Breast epithelium (tissue), 3 donors: ENCODE measurements at regions not wholly inside any gene's neighbourhood (a gene's known extent, or its start where the extent isn't known, plus 50 kb on each side); places are given as distances from the start of the nearest gene placed in this dataset.

Source experiments
- POLR2A ChIP-seq: fragments of 450-650 bp; IDR thresholded peaks from one replicate; pipeline ENCODE4 v1.6.1; 2016; ENCODE audit warnings: antibody characterized with exemption, mild to moderate bottlenecking, moderate library complexity
- TF ChIP-seq, protein P1 (sequence below), 3 donors: fragments of 450-650 bp; IDR thresholded peaks; one replicate each; pipeline ENCODE4 v1.5.1; 2016 to 2017; ENCODE audit warnings: antibody characterized with exemption in 3 of 3, mild to moderate bottlenecking in 3 of 3, moderate library complexity in 3 of 3

DNA sequence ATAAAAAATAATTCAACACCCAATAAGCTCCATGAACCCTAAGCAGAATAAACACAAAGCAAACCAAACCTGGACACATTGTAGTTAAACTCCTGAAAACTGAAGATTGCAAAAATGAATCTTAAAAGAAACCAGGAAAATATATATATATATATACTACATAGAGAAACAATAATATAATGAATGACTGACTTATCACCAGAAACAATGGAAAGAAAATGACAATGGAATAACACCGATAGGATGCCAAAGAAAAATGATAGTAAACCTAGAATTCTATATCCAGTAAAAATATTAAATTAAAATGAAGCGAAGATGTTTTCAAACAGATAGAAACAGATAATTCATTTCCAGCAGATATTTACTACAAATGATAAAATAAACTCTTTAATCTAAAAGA, 346.9 kb downstream of the IRS1 start:
- no peak for TF ChIP-seq POLR2A
- TF ChIP-seq, protein P1, sequence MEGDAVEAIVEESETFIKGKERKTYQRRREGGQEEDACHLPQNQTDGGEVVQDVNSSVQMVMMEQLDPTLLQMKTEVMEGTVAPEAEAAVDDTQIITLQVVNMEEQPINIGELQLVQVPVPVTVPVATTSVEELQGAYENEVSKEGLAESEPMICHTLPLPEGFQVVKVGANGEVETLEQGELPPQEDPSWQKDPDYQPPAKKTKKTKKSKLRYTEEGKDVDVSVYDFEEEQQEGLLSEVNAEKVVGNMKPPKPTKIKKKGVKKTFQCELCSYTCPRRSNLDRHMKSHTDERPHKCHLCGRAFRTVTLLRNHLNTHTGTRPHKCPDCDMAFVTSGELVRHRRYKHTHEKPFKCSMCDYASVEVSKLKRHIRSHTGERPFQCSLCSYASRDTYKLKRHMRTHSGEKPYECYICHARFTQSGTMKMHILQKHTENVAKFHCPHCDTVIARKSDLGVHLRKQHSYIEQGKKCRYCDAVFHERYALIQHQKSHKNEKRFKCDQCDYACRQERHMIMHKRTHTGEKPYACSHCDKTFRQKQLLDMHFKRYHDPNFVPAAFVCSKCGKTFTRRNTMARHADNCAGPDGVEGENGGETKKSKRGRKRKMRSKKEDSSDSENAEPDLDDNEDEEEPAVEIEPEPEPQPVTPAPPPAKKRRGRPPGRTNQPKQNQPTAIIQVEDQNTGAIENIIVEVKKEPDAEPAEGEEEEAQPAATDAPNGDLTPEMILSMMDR (IDR thresholded peaks at IDR 0.05): no peak
